ENCODE measurements at regions not wholly inside any gene's neighbourhood (a gene's known extent, or its start where the extent isn't known, plus 50 kb on each side); places are given as distances from the start of the nearest gene placed in this dataset.

DNA sequence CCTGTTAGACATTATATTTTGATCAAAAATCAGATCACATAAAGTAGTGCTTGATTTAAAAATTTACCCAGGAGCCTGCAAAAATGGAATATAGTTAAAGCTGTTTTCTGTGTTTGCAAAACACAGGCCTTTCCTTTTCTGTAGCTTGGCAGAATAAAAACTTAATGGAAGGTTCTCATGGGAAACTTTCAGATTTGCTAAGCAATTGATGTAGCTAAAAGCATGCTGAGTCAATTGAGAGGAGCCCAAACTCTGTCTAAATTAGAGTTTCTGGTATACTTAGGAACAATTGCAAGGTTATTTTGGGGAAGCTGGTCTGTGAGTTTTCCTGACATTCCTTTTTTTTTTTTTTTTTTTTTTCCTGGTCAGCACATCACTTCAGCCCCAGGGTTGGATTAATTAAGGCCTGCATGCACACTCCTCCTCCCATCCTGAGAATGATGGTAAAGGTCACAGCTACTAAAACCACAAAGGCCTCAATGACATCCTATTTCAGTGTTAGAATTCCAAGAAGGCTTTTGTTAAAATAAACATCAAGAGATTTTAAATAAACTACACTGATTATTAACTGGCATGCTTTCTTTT, 608.7 kb downstream of the PLPP3 start:
- Histone ChIP-seq H3K4me3 (ENCODE audit: low read length) (no peak overlapping the region), H3K27me3 (ENCODE audit: insufficient read depth, low read length) (no peaks in the 10 kb centered on the region), H2AFZ (ENCODE audit: low read depth, low read length) (no peak overlapping the region), H3K36me3 (ENCODE audit: insufficient read depth, low read length) (no peaks in the 10 kb centered on the region), H3K4me1 (ENCODE audit: insufficient read depth, low read length) (no peaks in the 10 kb centered on the region), H3K9me3 (ENCODE audit: low read length) (no peaks in the 10 kb centered on the region)

DNA sequence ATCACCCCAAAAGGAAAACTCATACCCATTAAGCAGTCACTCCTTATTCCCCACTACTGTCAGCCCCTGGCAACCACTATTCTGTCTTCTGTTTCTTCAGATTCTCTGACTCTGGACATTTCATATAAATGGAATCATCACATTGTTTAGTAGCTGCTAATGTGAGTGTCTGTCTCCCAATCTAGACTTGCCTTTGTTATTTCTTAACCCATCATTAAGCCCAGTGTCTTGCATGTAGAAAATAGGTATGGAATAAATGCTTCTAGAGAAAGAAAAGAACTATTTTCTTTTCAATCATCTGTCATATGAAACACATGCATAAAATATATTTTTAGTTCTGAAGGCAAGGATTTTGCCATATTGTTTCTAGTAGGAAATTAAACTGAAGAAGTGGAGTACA, 610.0 kb downstream of the PLPP3 start:
- no peak overlapping the region for H3K4me3 ChIP-seq (ENCODE audit: low read length)
- no peaks in the 10 kb centered on the region for H3K36me3 ChIP-seq (ENCODE audit: insufficient read depth, low read length)
- no peaks in the 10 kb centered on the region for H3K27me3 ChIP-seq (ENCODE audit: insufficient read depth, low read length)
- H3K4me1 ChIP-seq (ENCODE audit: insufficient read depth, low read length), result no peaks in the 10 kb centered on the region
- H3K9me3 ChIP-seq (ENCODE audit: low read length), result no peaks in the 10 kb centered on the region
- no peak overlapping the region for H2AFZ ChIP-seq (ENCODE audit: low read depth, low read length)

GRCh38 chr1:55968661-55969060, 610.7 kb downstream of the PLPP3 start:
- H3K9me3 ChIP-seq (ENCODE audit: low read length), result no peaks in the 10 kb centered on the region
- no peak overlapping the region for H3K4me3 ChIP-seq (ENCODE audit: low read length)
- no peaks in the 10 kb centered on the region for H3K36me3 ChIP-seq (ENCODE audit: insufficient read depth, low read length)
- no peaks in the 10 kb centered on the region for H3K27me3 ChIP-seq (ENCODE audit: insufficient read depth, low read length)
- no peak overlapping the region for H2AFZ ChIP-seq (ENCODE audit: low read depth, low read length)
- no peaks in the 10 kb centered on the region for H3K4me1 ChIP-seq (ENCODE audit: insufficient read depth, low read length)

GRCh38 chr1:55965981-55966461, 613.3 kb downstream of the PLPP3 start:
- Histone ChIP-seq H3K4me3 (ENCODE audit: low read length) (no peak overlapping the region), H3K9me3 (ENCODE audit: low read length) (no peaks in the 10 kb centered on the region), H3K4me1 (ENCODE audit: insufficient read depth, low read length) (peaks cover under 1% of the 10 kb centered on the region), H3K36me3 (ENCODE audit: insufficient read depth, low read length) (no peaks in the 10 kb centered on the region), H2AFZ (ENCODE audit: low read depth, low read length) (no peak overlapping the region), H3K27me3 (ENCODE audit: insufficient read depth, low read length) (no peaks in the 10 kb centered on the region)

GRCh38 chr1:55962472-55962871, 616.9 kb downstream of the PLPP3 start:
- H3K36me3 ChIP-seq (ENCODE audit: insufficient read depth, low read length), result no peaks in the 10 kb centered on the region
- peaks cover 2% of the 10 kb centered on the region for H3K4me1 ChIP-seq (ENCODE audit: insufficient read depth, low read length)
- no peaks in the 10 kb centered on the region for H3K27me3 ChIP-seq (ENCODE audit: insufficient read depth, low read length)
- no peak overlapping the region for H2AFZ ChIP-seq (ENCODE audit: low read depth, low read length)
- no peak overlapping the region for H3K4me3 ChIP-seq (ENCODE audit: low read length)
- H3K9me3 ChIP-seq (ENCODE audit: low read length), result no peaks in the 10 kb centered on the region

DNA sequence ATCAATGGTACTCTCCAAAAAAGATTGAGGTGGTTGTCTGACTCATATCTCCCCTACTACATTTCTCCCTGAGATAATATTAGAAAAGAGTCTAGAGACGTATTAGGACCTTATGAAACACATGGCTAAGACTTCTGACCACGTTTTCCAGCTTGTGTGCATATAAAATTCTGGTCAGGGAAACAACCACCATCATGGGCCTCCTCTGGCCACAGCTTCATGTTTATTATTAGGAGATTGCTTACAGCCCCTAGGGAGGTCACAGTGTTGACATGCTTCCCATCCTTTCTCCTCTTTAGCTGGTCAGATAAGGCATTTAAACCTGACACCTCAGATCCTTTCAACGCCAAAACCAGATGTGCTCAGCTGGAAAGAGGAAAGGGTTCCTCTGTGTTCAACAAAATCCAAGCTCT, 620.2 kb downstream of the PLPP3 start:
- Histone ChIP-seq H3K4me3 (ENCODE audit: low read length) (no peak overlapping the region), H3K27me3 (ENCODE audit: insufficient read depth, low read length) (no peaks in the 10 kb centered on the region), H3K36me3 (ENCODE audit: insufficient read depth, low read length) (no peaks in the 10 kb centered on the region), H3K9me3 (ENCODE audit: low read length) (no peaks in the 10 kb centered on the region), H3K4me1 (ENCODE audit: insufficient read depth, low read length) (peaks cover 2% of the 10 kb centered on the region), H2AFZ (ENCODE audit: low read depth, low read length) (no peak overlapping the region)

GRCh38 chr1:55958498-55958897, 620.9 kb downstream of the PLPP3 start:
- Histone ChIP-seq H3K9me3 (ENCODE audit: low read length) (no peaks in the 10 kb centered on the region), H2AFZ (ENCODE audit: low read depth, low read length) (no peak overlapping the region), H3K36me3 (ENCODE audit: insufficient read depth, low read length) (no peaks in the 10 kb centered on the region), H3K27me3 (ENCODE audit: insufficient read depth, low read length) (no peaks in the 10 kb centered on the region), H3K4me3 (ENCODE audit: low read length) (no peak overlapping the region), H3K4me1 (ENCODE audit: insufficient read depth, low read length) (peaks cover 2% of the 10 kb centered on the region)

DNA sequence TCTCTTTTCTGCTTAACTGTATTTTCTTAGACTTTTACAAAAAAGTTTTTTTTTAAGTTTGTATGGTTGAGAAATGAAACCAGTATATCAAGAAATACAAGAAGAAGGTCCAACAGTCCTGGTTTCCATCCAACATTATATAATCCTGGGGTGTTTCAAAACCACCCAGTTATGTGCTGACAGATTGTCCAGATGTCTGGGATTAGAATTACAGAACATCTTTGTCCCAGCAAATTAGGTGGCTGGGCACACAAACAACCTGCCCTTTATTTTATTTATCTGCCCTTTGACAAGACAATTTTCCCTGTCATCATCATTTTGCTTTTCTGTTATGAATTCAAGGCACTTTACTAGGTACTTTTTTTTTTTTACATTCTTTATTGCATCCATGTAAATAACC, 622.1 kb downstream of the PLPP3 start:
- Histone ChIP-seq H3K9me3 (ENCODE audit: low read length) (no peaks in the 10 kb centered on the region), H2AFZ (ENCODE audit: low read depth, low read length) (no peak overlapping the region), H3K4me1 (ENCODE audit: insufficient read depth, low read length) (peaks cover 2% of the 10 kb centered on the region), H3K36me3 (ENCODE audit: insufficient read depth, low read length) (no peaks in the 10 kb centered on the region), H3K27me3 (ENCODE audit: insufficient read depth, low read length) (no peaks in the 10 kb centered on the region), H3K4me3 (ENCODE audit: low read length) (no peak overlapping the region)

DNA sequence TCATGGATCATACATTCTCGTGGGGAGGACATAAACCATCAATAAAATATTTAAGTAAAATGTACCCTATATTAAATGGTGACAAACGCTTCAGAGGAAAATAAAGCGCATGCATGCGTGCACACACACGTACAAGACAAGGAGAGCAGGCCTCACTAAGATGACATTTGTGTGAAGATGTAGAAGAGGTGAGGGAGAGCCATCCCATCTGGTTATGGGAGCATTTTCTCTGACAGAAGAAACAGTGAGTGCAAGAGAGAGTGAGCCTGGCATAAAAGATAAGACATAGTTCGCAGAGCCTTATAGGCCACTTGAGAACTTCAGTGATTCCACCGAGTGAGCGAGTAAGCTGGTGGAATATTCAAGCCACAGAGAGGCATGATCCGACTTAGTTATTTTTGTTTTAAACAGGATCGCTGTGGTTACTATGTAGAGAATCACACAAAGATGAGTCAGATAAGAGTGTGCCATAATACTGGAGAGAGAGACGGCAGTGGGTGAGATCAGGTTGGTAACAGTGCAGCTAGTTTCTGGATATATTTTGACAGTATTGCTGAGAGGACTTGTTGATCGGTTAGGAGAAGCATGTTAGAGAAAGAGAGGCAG, 624.2 kb downstream of the PLPP3 start:
- no peaks in the 10 kb centered on the region for H3K9me3 ChIP-seq (ENCODE audit: low read length)
- H3K4me3 ChIP-seq (ENCODE audit: low read length), result no peak overlapping the region
- no peaks in the 10 kb centered on the region for H3K27me3 ChIP-seq (ENCODE audit: insufficient read depth, low read length)
- H3K36me3 ChIP-seq (ENCODE audit: insufficient read depth, low read length), result no peaks in the 10 kb centered on the region
- H3K4me1 ChIP-seq (ENCODE audit: insufficient read depth, low read length), result no peaks in the 10 kb centered on the region
- no peak overlapping the region for H2AFZ ChIP-seq (ENCODE audit: low read depth, low read length)

- H3K4me3 ChIP-seq (ENCODE audit: low read length), result no peak overlapping the region
- H2AFZ ChIP-seq (ENCODE audit: low read depth, low read length), result no peak overlapping the region
- H3K27me3 ChIP-seq (ENCODE audit: insufficient read depth, low read length), result no peaks in the 10 kb centered on the region
- no peaks in the 10 kb centered on the region for H3K9me3 ChIP-seq (ENCODE audit: low read length)
- no peaks in the 10 kb centered on the region for H3K4me1 ChIP-seq (ENCODE audit: insufficient read depth, low read length)
- H3K36me3 ChIP-seq (ENCODE audit: insufficient read depth, low read length), result no peaks in the 10 kb centered on the region
Observed at GRCh38 chr1:55951291-55951690, 628.1 kb downstream of the PLPP3 start.

- no peak overlapping the region for H2AFZ ChIP-seq (ENCODE audit: low read depth, low read length)
- no peak overlapping the region for H3K4me3 ChIP-seq (ENCODE audit: low read length)
- H3K36me3 ChIP-seq (ENCODE audit: insufficient read depth, low read length), result no peaks in the 10 kb centered on the region
- no peaks in the 10 kb centered on the region for H3K27me3 ChIP-seq (ENCODE audit: insufficient read depth, low read length)
- H3K4me1 ChIP-seq (ENCODE audit: insufficient read depth, low read length), result no peaks in the 10 kb centered on the region
- no peaks in the 10 kb centered on the region for H3K9me3 ChIP-seq (ENCODE audit: low read length)
Observed at GRCh38 chr1:55947446-55947845, 631.9 kb downstream of the PLPP3 start.

- Histone ChIP-seq H3K4me1 (ENCODE audit: insufficient read depth, low read length) (no peaks in the 10 kb centered on the region), H2AFZ (ENCODE audit: low read depth, low read length) (no peak overlapping the region), H3K36me3 (ENCODE audit: insufficient read depth, low read length) (no peaks in the 10 kb centered on the region), H3K9me3 (ENCODE audit: low read length) (no peaks in the 10 kb centered on the region), H3K4me3 (ENCODE audit: low read length) (no peak overlapping the region), H3K27me3 (ENCODE audit: insufficient read depth, low read length) (no peaks in the 10 kb centered on the region)
Observed at GRCh38 chr1:55943721-55944435, 635.5 kb downstream of the PLPP3 start.

- Histone ChIP-seq H3K9me3 (ENCODE audit: low read length) (no peaks in the 10 kb centered on the region), H3K27me3 (ENCODE audit: insufficient read depth, low read length) (no peaks in the 10 kb centered on the region), H2AFZ (ENCODE audit: low read depth, low read length) (no peak overlapping the region), H3K4me1 (ENCODE audit: insufficient read depth, low read length) (no peaks in the 10 kb centered on the region), H3K4me3 (ENCODE audit: low read length) (no peak overlapping the region), H3K36me3 (ENCODE audit: insufficient read depth, low read length) (no peaks in the 10 kb centered on the region)
Observed at GRCh38 chr1:55943012-55943411, 636.4 kb downstream of the PLPP3 start.

Measured in neuron (in vitro differentiated cells).